Stomach smooth muscle (tissue), 2 donors: ENCODE measurements at regions not wholly inside any gene's neighbourhood (a gene's known extent, or its start where the extent isn't known, plus 50 kb on each side); places are given as distances from the start of the nearest gene placed in this dataset.

Experiments used
- H3K27ac ChIP-seq: one replicate; pipeline ENCODE4 v1.7.0; 2013; ENCODE audit warnings: mild to moderate bottlenecking, low read length, inconsistent platforms
- H3K27me3 ChIP-seq, 2 donors: one replicate each; pipeline ENCODE4 v1.7.0; 2013; ENCODE audit warnings: low read length in 2 of 2; ENCODE audit not compliant: insufficient read depth in 2 of 2, control insufficient read depth in 1 of 2
- H3K36me3 ChIP-seq, 2 donors: one replicate each; pipeline ENCODE4 v1.7.0; 2013; ENCODE audit warnings: low read length in 2 of 2; ENCODE audit not compliant: control insufficient read depth in 2 of 2, insufficient read depth in 2 of 2
- H3K4me1 ChIP-seq: one replicate; pipeline ENCODE4 v1.7.0; 2013; ENCODE audit warnings: low read length; ENCODE audit not compliant: control insufficient read depth, insufficient read depth
- H3K4me3 ChIP-seq, 2 donors: one replicate each; pipeline ENCODE4 v1.7.0; 2013; ENCODE audit warnings: low read length in 2 of 2
- H3K9ac ChIP-seq, 2 donors: one replicate each; pipeline ENCODE4 v1.7.0; 2013; ENCODE audit warnings: low read length in 2 of 2, mild to moderate bottlenecking in 1 of 2
- H3K9me3 ChIP-seq, 2 donors: one replicate each; pipeline ENCODE4 v1.7.0; 2013; ENCODE audit warnings: low read length in 2 of 2; ENCODE audit not compliant: control insufficient read depth in 2 of 2
- donor health status: healthy.
- donor health status: Pancreatic carcinoma.

GRCh38 chr2:61774351-61774750 lies 79.5 kb downstream of the FAM161A start:
- Histone ChIP-seq H3K4me3 (no peak overlapping the region), H3K36me3 (no peaks in the 10 kb centered on the region), H3K9ac (no peak overlapping the region), H3K27ac (no peak overlapping the region), H3K4me1 (no peaks in the 10 kb centered on the region), H3K27me3 (peaks cover 2 to 6% of the 10 kb centered on the region in 2 donors), H3K9me3 (no peaks in the 10 kb centered on the region)

- Histone ChIP-seq H3K27ac (no peak overlapping the region), H3K4me1 (no peaks in the 10 kb centered on the region), H3K27me3 (peaks cover 0 to 3% of the 10 kb centered on the region in 2 donors), H3K9ac (no peak overlapping the region), H3K4me3 (no peak overlapping the region), H3K36me3 (no peaks in the 10 kb centered on the region), H3K9me3 (no peaks in the 10 kb centered on the region)
Observed at GRCh38 chr2:61771904-61772845, 81.7 kb downstream of the FAM161A start.

GRCh38 chr2:61770746-61771145 lies 83.1 kb downstream of the FAM161A start:
- Histone ChIP-seq H3K27me3 (peaks cover 0 to 3% of the 10 kb centered on the region in 2 donors), H3K4me1 (no peaks in the 10 kb centered on the region), H3K27ac (no peak overlapping the region), H3K4me3 (no peak overlapping the region), H3K36me3 (no peaks in the 10 kb centered on the region), H3K9me3 (no peaks in the 10 kb centered on the region), H3K9ac (no peak overlapping the region)

GRCh38 chr2:61770298-61770697 lies 83.6 kb downstream of the FAM161A start:
- Histone ChIP-seq H3K27me3 (peaks cover 0 to 3% of the 10 kb centered on the region in 2 donors), H3K9ac (no peak overlapping the region), H3K9me3 (no peaks in the 10 kb centered on the region), H3K27ac (no peak overlapping the region), H3K4me3 (no peak overlapping the region), H3K4me1 (no peaks in the 10 kb centered on the region), H3K36me3 (no peaks in the 10 kb centered on the region)

GRCh38 chr2:61769093-61769675 lies 84.7 kb downstream of the FAM161A start:
- Histone ChIP-seq H3K4me3 (no peak overlapping the region), H3K4me1 (peaks cover 6% of the 10 kb centered on the region), H3K27me3 (peaks cover 0 to 3% of the 10 kb centered on the region in 2 donors), H3K9me3 (no peaks in the 10 kb centered on the region), H3K36me3 (no peaks in the 10 kb centered on the region), H3K27ac (no peak overlapping the region), H3K9ac (no peak overlapping the region)

- Histone ChIP-seq H3K36me3 (no peaks in the 10 kb centered on the region), H3K4me1 (peaks cover 6% of the 10 kb centered on the region), H3K9me3 (no peaks in the 10 kb centered on the region), H3K27me3 (no peaks in the 10 kb centered on the region), H3K9ac (peak overlapping the region; percentile 85 to 100), H3K4me3 (peak overlapping the region; percentile 91 to 94), H3K27ac (peak overlapping the region; percentile 100)
Observed at GRCh38 chr2:61764035-61764800, 89.6 kb downstream of the FAM161A start.

- Histone ChIP-seq H3K9ac (peak overlapping the region; percentile 85 to 100), H3K36me3 (no peaks in the 10 kb centered on the region), H3K4me1 (peaks cover 6% of the 10 kb centered on the region), H3K27ac (peak overlapping the region; percentile 100), H3K4me3 (peak overlapping the region; percentile 79 to 94), H3K27me3 (no peaks in the 10 kb centered on the region), H3K9me3 (no peaks in the 10 kb centered on the region)
Observed at GRCh38 chr2:61763605-61764034, 90.2 kb downstream of the FAM161A start.

- peaks cover 6% of the 10 kb centered on the region for H3K4me1 ChIP-seq
- no peak overlapping the region for H3K27ac ChIP-seq
- H3K9ac ChIP-seq, result no peak overlapping the region
- no peaks in the 10 kb centered on the region for H3K27me3 ChIP-seq
- H3K9me3 ChIP-seq, result no peaks in the 10 kb centered on the region
- no peaks in the 10 kb centered on the region for H3K36me3 ChIP-seq
- no peak overlapping the region for H3K4me3 ChIP-seq
Observed at GRCh38 chr2:61762292-61762691, 91.6 kb downstream of the FAM161A start.

GRCh38 chr2:61759718-61760117 lies 94.1 kb downstream of the FAM161A start:
- H3K4me1 ChIP-seq, result peaks cover 6% of the 10 kb centered on the region
- H3K9me3 ChIP-seq, result no peaks in the 10 kb centered on the region
- no peak overlapping the region for H3K4me3 ChIP-seq
- H3K36me3 ChIP-seq, result no peaks in the 10 kb centered on the region
- no peak overlapping the region for H3K27ac ChIP-seq
- H3K9ac ChIP-seq, result no peak overlapping the region
- no peaks in the 10 kb centered on the region for H3K27me3 ChIP-seq

GRCh38 chr2:61759005-61759404 lies 94.9 kb downstream of the FAM161A start:
- Histone ChIP-seq H3K9me3 (no peaks in the 10 kb centered on the region), H3K27me3 (no peaks in the 10 kb centered on the region), H3K9ac (no peak overlapping the region), H3K4me1 (no peaks in the 10 kb centered on the region), H3K27ac (no peak overlapping the region), H3K36me3 (no peaks in the 10 kb centered on the region), H3K4me3 (no peak overlapping the region)
